Chondrocyte (in vitro differentiated cells): ENCODE measurements at regions not wholly inside any gene's neighbourhood (a gene's known extent, or its start where the extent isn't known, plus 50 kb on each side); places are given as distances from the start of the nearest gene placed in this dataset.
"Not testable (repeated sequence)": the region's sequence is repeated elsewhere in the genome, so short reads cannot be mapped to it uniquely, and the experiment has no call there.

Experiments used
- DNase-seq: peaks from one replicate; pipeline ENCODE4 v3.0.0; 2021; ENCODE audit warnings: mixed read lengths, low spot score
- H3K27ac Mint-ChIP-seq: one replicate; pipeline ENCODE4 v1.8.0; 2021; ENCODE audit warnings: mild to moderate bottlenecking, moderate library complexity, mixed read lengths; ENCODE audit not compliant: unreplicated experiment
- H3K27me3 Mint-ChIP-seq: 2 replicates; pipeline ENCODE4 v1.8.0; 2021; ENCODE audit warnings: low read depth, mixed read lengths
- H3K36me3 Mint-ChIP-seq: 2 replicates; pipeline ENCODE4 v1.8.0; 2021; ENCODE audit warnings: low read depth, mixed read lengths
- H3K4me1 Mint-ChIP-seq: 2 replicates; pipeline ENCODE4 v1.8.0; 2021; ENCODE audit warnings: low read depth, mild to moderate bottlenecking, mixed read lengths
- H3K4me3 Mint-ChIP-seq: one replicate; pipeline ENCODE4 v1.8.0; 2021; ENCODE audit warnings: mild to moderate bottlenecking, moderate library complexity, mixed read lengths; ENCODE audit not compliant: unreplicated experiment
- H3K9me3 Mint-ChIP-seq: 2 replicates; pipeline ENCODE4 v1.8.0; 2021; ENCODE audit warnings: low read depth, mixed read lengths
- TF ChIP-seq, protein P1 (sequence below): fragments of 200-600 bp; sonication (generic); IDR thresholded peaks from 2 replicates; pipeline ENCODE4 v1.5.0; 2021; ENCODE audit warnings: antibody characterized with exemption, mild to moderate bottlenecking, moderate library complexity

DNA sequence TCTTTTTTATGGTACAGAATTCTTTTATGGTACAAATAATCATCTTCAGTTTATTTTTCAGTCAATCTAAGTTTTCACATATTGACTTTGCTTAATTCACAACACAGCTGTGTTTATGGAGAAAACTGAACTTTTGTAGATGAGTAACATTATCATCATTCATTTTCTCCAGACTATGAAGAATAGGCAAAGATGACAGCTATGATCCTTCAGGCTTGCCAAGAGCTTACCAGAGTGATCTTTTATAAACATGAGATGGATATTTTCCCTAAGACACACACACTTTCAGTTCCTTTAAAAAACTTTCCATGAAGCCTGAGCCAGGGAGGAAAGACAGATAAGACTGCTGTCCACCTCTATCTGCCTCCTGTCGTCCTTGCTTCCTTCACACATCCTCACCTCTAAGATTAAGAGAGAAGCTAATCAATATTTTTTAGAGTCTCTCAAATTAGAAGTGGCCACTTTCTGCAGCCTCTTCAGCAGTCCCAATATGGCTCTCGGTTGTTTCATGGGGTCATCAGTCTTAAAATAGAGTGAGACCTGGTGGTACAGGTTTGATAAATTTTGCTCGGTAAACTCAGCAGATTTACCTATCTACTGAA lies 108.1 kb upstream of the SLC27A6 start:
- Mint-ChIP-seq H3K27me3 (peaks cover 19% of the 10 kb centered on the region), H3K4me3 (no peak overlapping the region), H3K27ac (no peak overlapping the region), H3K4me1 (peaks cover 6% of the 10 kb centered on the region), H3K9me3 (peaks cover 18% of the 10 kb centered on the region), H3K36me3 (peaks cover 6% of the 10 kb centered on the region)
- TF ChIP-seq, protein P1, sequence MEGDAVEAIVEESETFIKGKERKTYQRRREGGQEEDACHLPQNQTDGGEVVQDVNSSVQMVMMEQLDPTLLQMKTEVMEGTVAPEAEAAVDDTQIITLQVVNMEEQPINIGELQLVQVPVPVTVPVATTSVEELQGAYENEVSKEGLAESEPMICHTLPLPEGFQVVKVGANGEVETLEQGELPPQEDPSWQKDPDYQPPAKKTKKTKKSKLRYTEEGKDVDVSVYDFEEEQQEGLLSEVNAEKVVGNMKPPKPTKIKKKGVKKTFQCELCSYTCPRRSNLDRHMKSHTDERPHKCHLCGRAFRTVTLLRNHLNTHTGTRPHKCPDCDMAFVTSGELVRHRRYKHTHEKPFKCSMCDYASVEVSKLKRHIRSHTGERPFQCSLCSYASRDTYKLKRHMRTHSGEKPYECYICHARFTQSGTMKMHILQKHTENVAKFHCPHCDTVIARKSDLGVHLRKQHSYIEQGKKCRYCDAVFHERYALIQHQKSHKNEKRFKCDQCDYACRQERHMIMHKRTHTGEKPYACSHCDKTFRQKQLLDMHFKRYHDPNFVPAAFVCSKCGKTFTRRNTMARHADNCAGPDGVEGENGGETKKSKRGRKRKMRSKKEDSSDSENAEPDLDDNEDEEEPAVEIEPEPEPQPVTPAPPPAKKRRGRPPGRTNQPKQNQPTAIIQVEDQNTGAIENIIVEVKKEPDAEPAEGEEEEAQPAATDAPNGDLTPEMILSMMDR: no peak
- DNase-seq: no peak

DNA sequence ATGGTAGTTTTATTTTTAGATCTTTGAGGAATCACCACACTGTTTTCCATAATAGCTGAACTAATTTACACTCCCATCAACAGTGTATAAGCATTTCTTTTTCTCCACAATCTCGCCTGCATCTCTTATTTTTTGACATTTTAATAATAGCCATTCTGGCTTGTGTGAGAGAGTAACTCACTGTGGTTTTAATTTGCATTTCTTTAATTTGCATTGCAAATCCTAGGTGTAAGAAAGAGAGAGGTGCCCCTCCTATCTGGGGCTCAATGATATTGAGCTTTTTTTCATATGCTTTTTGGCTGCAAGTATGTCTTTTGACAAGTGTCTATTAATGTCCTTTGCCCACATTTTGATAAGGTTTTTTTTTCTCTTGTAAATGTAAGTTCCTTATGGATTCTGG lies 106.3 kb upstream of the SLC27A6 start:
- peaks cover 18% of the 10 kb centered on the region for H3K9me3 Mint-ChIP-seq
- peaks cover 13% of the 10 kb centered on the region for H3K27me3 Mint-ChIP-seq
- TF ChIP-seq, protein P1: no peak
- no peak overlapping the region for H3K27ac Mint-ChIP-seq
- DNase-seq: no peak
- H3K36me3 Mint-ChIP-seq: peaks cover 6% of the 10 kb centered on the region
- no peak overlapping the region for H3K4me3 Mint-ChIP-seq
- peaks cover 9% of the 10 kb centered on the region for H3K4me1 Mint-ChIP-seq

GRCh38 chr5:128861155-128861554 lies 104.1 kb upstream of the SLC27A6 start:
- not testable (repeated sequence) for H3K27me3 Mint-ChIP-seq, H3K36me3 Mint-ChIP-seq, H3K4me1 Mint-ChIP-seq, H3K27ac Mint-ChIP-seq, DNase-seq, H3K4me3 Mint-ChIP-seq
- peaks cover 18% of the 10 kb centered on the region for H3K9me3 Mint-ChIP-seq

DNA sequence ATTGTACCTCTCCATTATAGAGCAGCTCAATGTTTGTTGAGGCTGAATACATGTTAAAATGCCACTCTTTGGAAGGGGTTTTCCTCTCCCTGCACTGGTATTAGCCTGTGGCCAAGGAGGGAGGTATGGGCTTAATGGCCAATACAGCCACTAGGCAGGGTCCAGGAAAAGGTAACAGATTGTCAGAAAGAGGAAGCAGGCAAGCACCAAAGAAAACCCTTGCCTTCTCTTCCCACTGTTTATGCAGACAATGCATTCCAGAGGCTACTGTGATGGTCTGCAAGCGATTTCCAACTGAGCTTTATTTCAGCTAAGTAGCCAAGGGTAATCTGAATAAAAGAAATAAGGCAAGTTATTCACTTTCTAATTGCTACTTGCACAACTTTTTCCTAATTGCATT lies 95.3 kb upstream of the SLC27A6 start:
- TF ChIP-seq, protein P1: no peak
- Mint-ChIP-seq H3K27ac (no peak overlapping the region), H3K4me3 (no peak overlapping the region), H3K9me3 (peaks cover 4% of the 10 kb centered on the region), H3K27me3 (peaks cover 23% of the 10 kb centered on the region), H3K36me3 (peaks cover 2% of the 10 kb centered on the region), H3K4me1 (peaks cover 11% of the 10 kb centered on the region)
- no peak for DNase-seq

DNA sequence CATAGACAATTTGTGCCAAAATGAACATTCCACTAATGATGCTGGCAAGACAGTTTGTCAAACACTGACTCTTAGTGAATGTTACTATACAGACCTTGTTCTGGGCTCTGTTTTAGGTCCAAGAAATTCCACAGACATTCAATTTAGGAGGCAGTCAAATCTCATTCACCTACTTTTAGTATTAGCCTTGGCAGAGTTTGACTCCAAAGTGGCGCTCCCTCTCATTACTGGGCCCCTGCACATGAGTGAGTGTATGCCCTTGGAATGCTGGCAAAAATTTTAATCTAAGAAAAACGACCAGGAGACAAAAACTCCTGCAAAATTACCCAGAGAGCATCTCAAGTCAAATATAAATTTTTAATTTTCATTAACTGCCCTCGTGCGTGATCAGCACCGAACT lies 94.9 kb upstream of the SLC27A6 start:
- Mint-ChIP-seq H3K9me3 (peaks cover 4% of the 10 kb centered on the region), H3K27me3 (peaks cover 25% of the 10 kb centered on the region), H3K4me3 (no peak overlapping the region), H3K36me3 (peaks cover 2% of the 10 kb centered on the region), H3K27ac (no peak overlapping the region), H3K4me1 (peaks cover 11% of the 10 kb centered on the region)
- TF ChIP-seq, protein P1: no peak
- DNase-seq: no peak

DNA sequence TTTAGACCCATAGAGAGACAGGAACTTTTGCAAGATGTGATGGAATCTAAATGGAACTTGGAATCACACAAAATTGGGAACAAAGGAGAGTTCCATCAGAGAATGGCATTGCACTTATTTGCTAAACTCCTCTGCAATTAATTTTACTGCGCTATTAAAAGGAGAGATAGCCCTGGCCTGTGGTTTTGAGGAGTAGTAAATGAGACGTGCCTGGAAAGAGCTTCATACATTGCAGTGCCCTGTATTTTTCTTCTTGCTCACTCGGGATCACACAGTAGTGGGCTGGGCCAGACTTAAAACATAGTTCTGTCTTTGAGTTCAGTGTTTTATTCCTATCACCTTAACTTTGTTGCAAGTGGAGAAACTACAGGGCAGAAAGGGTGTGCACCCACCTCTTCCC lies 94.4 kb upstream of the SLC27A6 start:
- H3K4me1 Mint-ChIP-seq: peaks cover 11% of the 10 kb centered on the region
- H3K27me3 Mint-ChIP-seq: peaks cover 26% of the 10 kb centered on the region
- peaks cover 4% of the 10 kb centered on the region for H3K9me3 Mint-ChIP-seq
- H3K4me3 Mint-ChIP-seq: no peak overlapping the region
- TF ChIP-seq, protein P1: no peak
- H3K36me3 Mint-ChIP-seq: peaks cover 2% of the 10 kb centered on the region
- no peak for DNase-seq
- no peak overlapping the region for H3K27ac Mint-ChIP-seq
